H1 (cell line): ENCODE measurements at regions not wholly inside any gene's neighbourhood (a gene's known extent, or its start where the extent isn't known, plus 50 kb on each side); places are given as distances from the start of the nearest gene placed in this dataset.
"Not testable (repeated sequence)": the region's sequence is repeated elsewhere in the genome, so short reads cannot be mapped to it uniquely, and the experiment has no call there.

Experiments used
- CTCF ChIA-PET: fragments of 300-600 bp; sonication (Branson Sonifier 250); formaldehyde crosslinking; loops from one replicate; lab custom pipeline; 2021; ENCODE audit not compliant: partially characterized antibody; lab: Charles Lee
- POLR2A ChIA-PET: fragments of 300-600 bp; sonication (Branson Sonifier 250); formaldehyde crosslinking; loops from one replicate; lab custom pipeline; 2021; ENCODE audit warnings: inconsistent platforms; ENCODE audit not compliant: partially characterized antibody; lab: Charles Lee
- DNase-seq, 2 experiments: peaks; one replicate each; pipeline versions ENCODE4 v3.0.0 to v3.0.0-alpha.2; 2010 to 2022; ENCODE audit warnings: low spot score in 2 of 2, low read depth in 1 of 2, mixed read lengths in 1 of 2
- FAIRE-seq: peaks from 2 replicates; lab custom pipeline; 2011; peaks lifted over from hg19 to GRCh38; lab: Jason Lieb, UNC
- H2AFZ ChIP-seq: 2 replicates; pipeline ENCODE4 v1.8.1; 2012; ENCODE audit warnings: low read length, inconsistent platforms
- H2AK5ac ChIP-seq: 2 replicates; pipeline ENCODE4 v1.6.1; 2013; ENCODE audit warnings: low read depth, low read length
- H2BK120ac ChIP-seq: replicated peaks from 2 replicates; pipeline ENCODE3; 2013; ENCODE audit warnings: low read depth, low read length, inconsistent platforms
- H2BK12ac ChIP-seq: 2 replicates; pipeline ENCODE4 v1.6.1; 2013; ENCODE audit warnings: low read depth, low read length
- H2BK15ac ChIP-seq: 2 replicates; pipeline ENCODE4 v1.6.1; 2013; ENCODE audit warnings: low read length
- H2BK20ac ChIP-seq: 2 replicates; pipeline ENCODE4 v1.6.1; 2013; ENCODE audit warnings: low read length
- H2BK5ac ChIP-seq: 2 replicates; pipeline ENCODE4 v1.6.1; 2013; ENCODE audit warnings: low read depth, low read length
- H3K14ac ChIP-seq: 2 replicates; pipeline ENCODE4 v1.6.1; 2013; ENCODE audit warnings: inconsistent platforms; ENCODE audit not compliant: insufficient read length
- H3K18ac ChIP-seq: 2 replicates; pipeline ENCODE4 v1.6.1; 2013; ENCODE audit warnings: low read length; ENCODE audit errors: extremely low read depth
- H3K23ac ChIP-seq: 2 replicates; pipeline ENCODE4 v1.6.1; 2013; ENCODE audit warnings: inconsistent platforms; ENCODE audit not compliant: insufficient read length
- H3K23me2 ChIP-seq: 2 replicates; pipeline ENCODE4 v1.6.1; 2013; ENCODE audit warnings: low read depth, low read length
- H3K27ac ChIP-seq: 2 replicates; pipeline ENCODE4 v1.6.1; 2011; ENCODE audit warnings: low read depth, low read length, inconsistent platforms
- H3K27me3 ChIP-seq, 4 experiments: replicated peaks in 1 of 4; 1 replicate in 1 of 4; 2 replicates in 3 of 4; pipeline versions ENCODE4 v1.6.1 to v1.8.1; 2011 to 2013; ENCODE audit warnings: low read length in 3 of 4, mild to moderate bottlenecking in 3 of 4, inconsistent platforms in 2 of 4, mixed read lengths in 2 of 4, moderate library complexity in 1 of 4; ENCODE audit not compliant: control insufficient read depth in 3 of 4, insufficient read depth in 3 of 4; ENCODE audit errors: extremely low read depth in 1 of 4
- H3K36me3 ChIP-seq, 4 experiments: 2 replicates each; pipeline versions ENCODE4 v1.6.1 to v1.8.1; 2011 to 2013; ENCODE audit warnings: mild to moderate bottlenecking in 4 of 4, low read length in 3 of 4, moderate library complexity in 2 of 4, control low read depth in 1 of 4, inconsistent platforms in 1 of 4; ENCODE audit not compliant: insufficient read depth in 4 of 4, control insufficient read depth in 2 of 4
- H3K4ac ChIP-seq: replicated peaks from 2 replicates; pipeline ENCODE3; 2013; ENCODE audit warnings: low read length, low read depth, mixed read lengths, inconsistent platforms; ENCODE audit not compliant: insufficient read length
- H3K4me1 ChIP-seq, 4 experiments: replicated peaks in 1 of 4; 1 replicate in 1 of 4; 2 replicates in 3 of 4; pipeline versions ENCODE4 v1.6.1 to v1.8.1; 2011 to 2013; ENCODE audit warnings: low read length in 3 of 4, inconsistent platforms in 2 of 4, mixed read lengths in 1 of 4; ENCODE audit not compliant: insufficient read depth in 4 of 4, control insufficient read depth in 3 of 4
- H3K4me2 ChIP-seq, 2 experiments: 2 replicates each; pipeline versions ENCODE4 v1.6.1 to v1.8.1; 2011 to 2013; ENCODE audit warnings: low read depth in 2 of 2, low read length in 2 of 2, control low read depth in 1 of 2, inconsistent platforms in 1 of 2, mild to moderate bottlenecking in 1 of 2; ENCODE audit not compliant: insufficient read depth in 1 of 2
- H3K4me3 ChIP-seq, 4 experiments: fragments of 200-600, 300-600 bp in 1 of 4; sonication (generic), shearing (Covaris generic), sonication (Bioruptor Twin) in 1 of 4; 2 replicates each; pipeline versions ENCODE4 v1.5.1 to v1.8.1; 2011 to 2016; ENCODE audit warnings: low read length in 4 of 4, low read depth in 3 of 4, control low read depth in 2 of 4, inconsistent platforms in 2 of 4, mild to moderate bottlenecking in 2 of 4, mixed read lengths in 1 of 4, moderate library complexity in 1 of 4; ENCODE audit not compliant: insufficient read depth in 2 of 4; ENCODE audit errors: extremely low read depth in 1 of 4
- H3K56ac ChIP-seq: replicated peaks from 2 replicates; pipeline ENCODE3; 2013; ENCODE audit warnings: low read depth, mild to moderate bottlenecking, mixed read lengths, low read length, inconsistent platforms; ENCODE audit not compliant: insufficient read length
- H3K79me1 ChIP-seq: 2 replicates; pipeline ENCODE4 v1.6.1; 2013; ENCODE audit warnings: low read depth, low read length, control low read depth
- H3K79me2 ChIP-seq, 2 experiments: 2 replicates each; pipeline versions ENCODE4 v1.6.1 to v1.8.1; 2012 to 2013; ENCODE audit warnings: low read length in 2 of 2, mild to moderate bottlenecking in 2 of 2, inconsistent platforms in 1 of 2; ENCODE audit not compliant: insufficient read depth in 2 of 2, control insufficient read depth in 1 of 2
- H3K9ac ChIP-seq, 4 experiments: replicated peaks in 1 of 4; 1 replicate in 1 of 4; 2 replicates in 3 of 4; pipeline versions ENCODE4 v1.6.1 to v1.8.1; 2011 to 2013; ENCODE audit warnings: low read depth in 3 of 4, low read length in 3 of 4, control low read depth in 2 of 4, mild to moderate bottlenecking in 2 of 4, moderate library complexity in 2 of 4, inconsistent platforms in 1 of 4; ENCODE audit errors: extremely low read depth in 1 of 4
- H3K9me3 ChIP-seq, 2 experiments: 2 replicates each; pipeline versions ENCODE4 v1.6.1 to v1.8.1; 2012 to 2013; ENCODE audit warnings: mild to moderate bottlenecking in 2 of 2, moderate library complexity in 2 of 2, control low read depth in 1 of 2, inconsistent platforms in 1 of 2, low read depth in 1 of 2, low read length in 1 of 2, mixed read lengths in 1 of 2; ENCODE audit not compliant: insufficient read depth in 2 of 2
- H4K20me1 ChIP-seq, 2 experiments: replicated peaks in 1 of 2; 2 replicates each; pipeline versions ENCODE3 to v1.8.1; 2011 to 2013; ENCODE audit warnings: inconsistent platforms in 2 of 2, low read length in 2 of 2, mild to moderate bottlenecking in 1 of 2; ENCODE audit not compliant: insufficient read depth in 2 of 2, control insufficient read depth in 1 of 2
- H4K5ac ChIP-seq: 2 replicates; pipeline ENCODE4 v1.6.1; 2013; ENCODE audit warnings: low read length, low read depth, mixed read lengths, inconsistent platforms; ENCODE audit not compliant: insufficient read length
- H4K8ac ChIP-seq: 2 replicates; pipeline ENCODE4 v1.8.0; 2013; ENCODE audit warnings: mild to moderate bottlenecking, moderate library complexity, low read length, inconsistent platforms; ENCODE audit not compliant: insufficient read depth; ENCODE audit errors: extremely low read depth
- H4K91ac ChIP-seq: replicated peaks from 2 replicates; pipeline ENCODE3; 2013; ENCODE audit warnings: low read length, mixed read lengths, inconsistent platforms; ENCODE audit not compliant: insufficient read length
- BACH1 ChIP-seq: IDR thresholded peaks from 2 replicates; pipeline ENCODE4 v1.6.1; 2012; ENCODE audit warnings: low read length, improper control_type of control experiment
- MAFK ChIP-seq: IDR thresholded peaks from 2 replicates; pipeline ENCODE4 v1.6.1; 2012; ENCODE audit warnings: low read depth, mild to moderate bottlenecking, improper control_type of control experiment, low read length
- WGBS, 2 experiments: shearing (Covaris generic) in 1 of 2; methylation state at CpG; one replicate each; pipeline versions ENCODE4 v1.1.6 to v1.1.7; 2013 to 2015; ENCODE audit warnings: low lambda C conversion rate in 2 of 2, mixed read lengths in 2 of 2, inconsistent platforms in 1 of 2, low coverage in 1 of 2, missing lambda C conversion rate in 1 of 2; ENCODE audit not compliant: insufficient replicate concordance in 2 of 2, insufficient coverage in 1 of 2, insufficient read length in 1 of 2; ENCODE audit errors: extremely low coverage in 1 of 2, missing lambda C conversion rate in 1 of 2; 5-methylcytosine and 5-hydroxymethylcytosine counted together

- POLR2A ChIA-PET, result interaction anchor here (1.5 kb wide), 1 partner anchor 54 kb away, joined by 3 read pairs; the partner anchor contains the start of gene TMEM97
- not testable (repeated sequence) for H3K27me3 ChIP-seq, H3K4me1 ChIP-seq, H3K9ac ChIP-seq, H2BK15ac ChIP-seq, H3K14ac ChIP-seq, H4K20me1 ChIP-seq, H4K8ac ChIP-seq, H2AK5ac ChIP-seq, H3K36me3 ChIP-seq, H3K27ac ChIP-seq, H2BK20ac ChIP-seq, H3K4me2 ChIP-seq, H3K4ac ChIP-seq, H4K5ac ChIP-seq, H3K56ac ChIP-seq, H2AFZ ChIP-seq, H3K23me2 ChIP-seq, FAIRE-seq, H3K79me1 ChIP-seq, H3K23ac ChIP-seq, H2BK5ac ChIP-seq, H3K4me3 ChIP-seq, DNase-seq, H2BK120ac ChIP-seq, H3K18ac ChIP-seq, H4K91ac ChIP-seq, H3K79me2 ChIP-seq, H2BK12ac ChIP-seq
- 93% methylated on average over 5 of the region's 5 CpGs; no CpG with 5 or more reads in 1 of the 2 experiments for WGBS, 2 experiments
- 0 out of 2 replicates have a peak, but pooled peaks have one; percentile 33 for TF ChIP-seq BACH1
- peak; percentile 50 for TF ChIP-seq MAFK
- CTCF ChIA-PET, result interaction anchor here (0.8 kb wide), 2 partner anchors 39 to 508 kb away, joined by 3 read pairs; no protein-coding TSS in a partner anchor
- H3K9me3 ChIP-seq, result peaks cover 24 to 36% of the 10 kb centered on the region in 2 experiments
Observed at GRCh38 chr17:28264902-28265548, 54.0 kb upstream of the TMEM97 start.
